ENCODE measurements at regions not wholly inside any gene's neighbourhood (a gene's known extent, or its start where the extent isn't known, plus 50 kb on each side); places are given as distances from the start of the nearest gene placed in this dataset.

GRCh38 chr5:82924226-82925060, 152.8 kb downstream of the TMEM167A start:
- Histone ChIP-seq H3K27ac (no peak overlapping the region), H3K27me3 (no peaks in the 10 kb centered on the region), H3K4me1 (no peaks in the 10 kb centered on the region), H3K4me3 (no peak overlapping the region), H3K9me3 (replicated peaks) (no peaks in the 10 kb centered on the region), H3K36me3 (no peaks in the 10 kb centered on the region)
- DNase-seq: no peak

DNA sequence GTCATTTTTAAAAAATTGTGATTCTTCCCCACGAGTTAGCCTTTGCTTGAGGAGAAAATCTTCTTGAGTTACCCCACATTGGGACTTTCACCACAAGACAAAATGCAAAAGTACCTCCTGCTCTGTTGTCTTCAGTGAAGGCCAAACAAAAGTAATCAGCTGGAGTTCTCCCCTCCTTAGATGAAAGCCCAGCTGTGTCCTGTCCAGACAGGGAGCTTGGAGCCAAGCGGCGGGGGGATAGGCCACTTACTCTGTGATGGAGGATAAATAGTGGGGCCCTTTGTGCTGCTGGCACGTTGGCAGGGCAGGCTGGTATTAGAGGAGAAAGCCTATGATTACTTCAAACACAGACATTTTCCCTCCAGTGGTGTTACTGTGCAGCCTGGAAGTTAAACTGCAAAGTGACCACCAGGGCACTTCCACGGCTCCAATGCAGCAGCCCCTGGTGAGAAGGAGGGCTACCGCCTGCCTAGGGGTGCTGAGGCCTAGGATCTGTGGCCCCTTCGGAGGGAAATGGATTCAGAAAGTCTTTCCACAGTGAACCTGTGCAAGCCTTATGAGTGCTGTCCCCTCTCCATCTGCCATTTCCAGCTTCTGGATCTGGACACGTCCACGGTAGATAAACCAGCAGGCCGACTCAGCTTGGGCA, 155.0 kb downstream of the TMEM167A start:
- Histone ChIP-seq H3K27ac (no peak overlapping the region), H3K4me1 (peaks cover 4% of the 10 kb centered on the region; the same call in 1 of the 2 replicates), H3K4me3 (no peak overlapping the region), H3K36me3 (no peaks in the 10 kb centered on the region), H3K27me3 (no peaks in the 10 kb centered on the region), H3K9me3 (replicated peaks) (no peaks in the 10 kb centered on the region)
- DNase-seq: no peak

DNA sequence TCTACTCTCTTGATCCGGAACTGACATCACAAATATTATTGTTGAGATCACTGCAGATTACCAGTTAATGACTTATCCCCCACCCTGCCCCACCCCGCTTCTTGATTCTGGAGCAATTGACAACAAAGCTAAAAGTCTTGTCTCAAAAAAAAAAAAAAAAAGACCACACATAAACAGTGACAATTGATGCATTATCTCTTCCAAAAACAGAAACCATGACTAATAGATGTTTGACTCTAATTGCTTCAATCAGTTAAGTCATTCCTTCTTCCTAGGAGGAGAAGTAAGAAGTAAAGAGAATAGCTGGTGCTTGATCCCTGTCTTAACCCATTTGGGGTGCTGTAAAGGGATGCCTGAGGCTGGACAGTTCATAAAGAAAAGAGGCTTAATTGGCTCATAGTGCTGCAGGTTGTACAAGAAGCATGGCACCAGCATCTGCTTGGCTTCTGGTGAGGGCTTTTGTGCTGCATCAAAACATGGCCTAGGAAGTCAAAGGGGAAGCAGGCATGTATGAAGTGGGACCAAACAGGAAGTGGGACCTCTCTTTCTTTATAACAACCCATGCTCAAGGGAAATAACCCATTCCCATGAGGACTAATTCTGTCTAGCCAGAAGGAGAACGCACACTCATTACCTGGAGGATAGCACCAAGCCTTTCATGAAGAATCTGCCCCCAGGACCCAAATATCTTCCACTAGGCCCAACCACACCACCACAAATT, 158.7 kb downstream of the TMEM167A start:
- H3K36me3 ChIP-seq: no peaks in the 10 kb centered on the region
- H3K27me3 ChIP-seq: no peaks in the 10 kb centered on the region
- peak in 1 of 2 experiments; percentile 28 for DNase-seq
- H3K9me3 ChIP-seq (replicated peaks): 0 out of 2 replicates have a peak, but pooled peaks cover 5% of the 10 kb centered on the region
- H3K27ac ChIP-seq: no peak overlapping the region
- H3K4me1 ChIP-seq: peaks cover 4% of the 10 kb centered on the region; the same call in 1 of the 2 replicates
- H3K4me3 ChIP-seq: no peak overlapping the region

DNA sequence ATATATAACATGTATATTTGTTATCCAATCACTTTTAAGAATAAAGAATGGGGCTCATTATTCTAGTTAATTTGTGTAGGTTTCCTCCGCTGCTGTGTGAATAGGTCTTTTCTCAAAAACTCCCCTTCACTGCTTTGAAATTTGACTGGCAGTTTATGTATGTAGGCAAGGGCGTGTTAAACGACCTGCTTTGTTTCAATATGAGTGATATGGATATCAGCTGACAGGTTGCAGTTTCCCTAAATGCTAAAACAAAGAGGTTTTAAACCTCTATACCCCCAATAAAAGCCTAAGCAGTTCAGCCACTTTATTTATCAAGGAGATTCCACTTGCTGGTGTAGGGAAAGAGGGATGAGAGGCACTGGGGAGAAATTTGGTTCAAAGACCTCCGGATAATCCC, 159.6 kb downstream of the TMEM167A start:
- Histone ChIP-seq H3K27ac (no peak overlapping the region), H3K4me1 (peaks cover 4% of the 10 kb centered on the region; the same call in 1 of the 2 replicates), H3K9me3 (replicated peaks) (0 out of 2 replicates have a peak, but pooled peaks cover 5% of the 10 kb centered on the region), H3K36me3 (no peaks in the 10 kb centered on the region), H3K27me3 (no peaks in the 10 kb centered on the region), H3K4me3 (no peak overlapping the region)
- no peak for DNase-seq

DNA sequence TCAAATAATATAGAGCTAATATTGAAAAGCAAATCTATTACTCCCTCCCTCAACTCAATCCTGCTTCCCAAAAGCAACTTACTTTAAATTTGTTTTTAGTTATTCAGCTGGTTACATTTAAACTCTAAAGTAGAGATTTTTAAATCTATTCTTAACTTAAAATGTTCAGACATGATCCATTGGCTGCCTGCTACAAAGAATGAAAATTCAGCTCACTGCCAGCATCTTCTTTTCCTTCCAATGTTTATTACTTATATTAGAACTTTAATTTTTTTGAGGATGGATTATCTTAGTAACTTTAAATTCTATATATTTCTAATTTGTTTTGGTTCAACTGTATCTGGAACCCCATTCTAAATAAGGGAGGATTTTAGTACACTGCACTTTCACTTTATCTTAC, 163.2 kb downstream of the TMEM167A start:
- no peak for DNase-seq
- no peak overlapping the region for H3K4me3 ChIP-seq
- no peaks in the 10 kb centered on the region for H3K27me3 ChIP-seq
- H3K36me3 ChIP-seq: no peaks in the 10 kb centered on the region
- no peak overlapping the region for H3K27ac ChIP-seq
- 0 out of 2 replicates have a peak, but pooled peaks cover 5% of the 10 kb centered on the region for H3K9me3 ChIP-seq (replicated peaks)
- peaks cover 6% of the 10 kb centered on the region; the same call in 1 of the 2 replicates for H3K4me1 ChIP-seq

GRCh38 chr5:82912462-82912861, 164.7 kb downstream of the TMEM167A start:
- Histone ChIP-seq H3K27me3 (no peaks in the 10 kb centered on the region), H3K36me3 (no peaks in the 10 kb centered on the region), H3K9me3 (replicated peaks) (0 out of 2 replicates have a peak, but pooled peaks cover 5% of the 10 kb centered on the region), H3K27ac (no peak overlapping the region), H3K4me1 (peaks cover 3% of the 10 kb centered on the region; the same call in 1 of the 2 replicates), H3K4me3 (no peak overlapping the region)
- DNase-seq: no peak

GRCh38 chr5:82911910-82912309, 165.3 kb downstream of the TMEM167A start:
- Histone ChIP-seq H3K4me1 (peaks cover 3% of the 10 kb centered on the region; the same call in 1 of the 2 replicates), H3K9me3 (replicated peaks) (0 out of 2 replicates have a peak, but pooled peaks cover 5% of the 10 kb centered on the region), H3K27ac (no peak overlapping the region), H3K36me3 (no peaks in the 10 kb centered on the region), H3K27me3 (no peaks in the 10 kb centered on the region), H3K4me3 (no peak overlapping the region)
- peak; percentile 47 to 56 for DNase-seq

GRCh38 chr5:82910905-82911304, 166.3 kb downstream of the TMEM167A start:
- Histone ChIP-seq H3K9me3 (replicated peaks) (0 out of 2 replicates have a peak, but pooled peaks cover under 1% of the 10 kb centered on the region), H3K4me3 (no peak overlapping the region), H3K27me3 (no peaks in the 10 kb centered on the region), H3K4me1 (peaks cover 3% of the 10 kb centered on the region; the same call in 1 of the 2 replicates), H3K36me3 (no peaks in the 10 kb centered on the region), H3K27ac (no peak overlapping the region)
- no peak for DNase-seq

GRCh38 chr5:82910491-82910890, 166.7 kb downstream of the TMEM167A start:
- no peaks in the 10 kb centered on the region for H3K9me3 ChIP-seq (replicated peaks)
- H3K4me1 ChIP-seq: peaks cover 3% of the 10 kb centered on the region; the same call in 1 of the 2 replicates
- H3K4me3 ChIP-seq: no peak overlapping the region
- no peaks in the 10 kb centered on the region for H3K36me3 ChIP-seq
- DNase-seq: no peak
- H3K27ac ChIP-seq: no peak overlapping the region
- no peaks in the 10 kb centered on the region for H3K27me3 ChIP-seq

DNA sequence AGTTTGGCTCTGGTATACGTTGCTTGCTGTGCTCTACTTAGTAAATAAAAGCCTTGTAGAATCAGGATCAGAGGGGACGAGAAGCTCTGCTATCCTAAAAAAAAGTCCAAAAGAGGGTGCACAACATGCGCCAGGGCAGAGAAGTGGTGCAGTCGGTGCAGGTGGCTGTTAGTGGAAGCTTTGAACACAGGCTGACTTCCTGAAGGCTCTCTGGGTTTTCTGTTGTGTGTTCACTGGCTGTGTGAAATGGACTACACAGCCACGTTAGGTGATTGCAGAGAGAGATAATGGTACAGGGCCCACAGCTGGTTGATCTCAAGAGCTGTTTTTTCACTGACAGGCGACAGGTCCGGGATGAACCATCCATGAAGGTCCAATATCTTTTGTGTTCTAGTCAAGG, 167.4 kb downstream of the TMEM167A start:
- Histone ChIP-seq H3K9me3 (replicated peaks) (no peaks in the 10 kb centered on the region), H3K4me3 (no peak overlapping the region), H3K4me1 (peaks cover 3% of the 10 kb centered on the region; the same call in 1 of the 2 replicates), H3K27me3 (no peaks in the 10 kb centered on the region), H3K27ac (no peak overlapping the region), H3K36me3 (no peaks in the 10 kb centered on the region)
- DNase-seq: no peak

DNA sequence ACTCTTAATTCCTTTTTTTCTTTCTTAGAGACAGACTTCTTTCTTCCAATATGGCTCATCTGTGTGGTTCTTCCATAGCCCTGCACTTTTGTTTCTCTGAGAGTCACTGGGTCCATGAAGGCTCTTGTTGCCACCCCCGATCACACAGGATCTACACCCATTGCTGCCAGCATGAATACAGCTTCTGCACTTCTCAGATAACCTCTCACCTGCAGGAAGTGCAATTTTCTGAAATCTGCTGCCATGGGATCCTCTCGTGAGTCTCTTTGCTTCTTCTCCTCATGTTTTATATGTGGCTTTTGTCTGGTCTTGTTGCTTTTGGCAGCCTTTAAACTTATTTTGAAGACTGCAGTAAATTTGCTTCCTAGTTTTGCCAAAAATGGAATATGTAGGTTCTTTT, 171.2 kb downstream of the TMEM167A start:
- Histone ChIP-seq H3K4me3 (no peak overlapping the region), H3K9me3 (replicated peaks) (peaks cover 5% of the 10 kb centered on the region; the same call in 1 of the 2 replicates), H3K4me1 (no peaks in the 10 kb centered on the region), H3K36me3 (no peaks in the 10 kb centered on the region), H3K27ac (no peak overlapping the region), H3K27me3 (no peaks in the 10 kb centered on the region)
- DNase-seq: no peak

DNA sequence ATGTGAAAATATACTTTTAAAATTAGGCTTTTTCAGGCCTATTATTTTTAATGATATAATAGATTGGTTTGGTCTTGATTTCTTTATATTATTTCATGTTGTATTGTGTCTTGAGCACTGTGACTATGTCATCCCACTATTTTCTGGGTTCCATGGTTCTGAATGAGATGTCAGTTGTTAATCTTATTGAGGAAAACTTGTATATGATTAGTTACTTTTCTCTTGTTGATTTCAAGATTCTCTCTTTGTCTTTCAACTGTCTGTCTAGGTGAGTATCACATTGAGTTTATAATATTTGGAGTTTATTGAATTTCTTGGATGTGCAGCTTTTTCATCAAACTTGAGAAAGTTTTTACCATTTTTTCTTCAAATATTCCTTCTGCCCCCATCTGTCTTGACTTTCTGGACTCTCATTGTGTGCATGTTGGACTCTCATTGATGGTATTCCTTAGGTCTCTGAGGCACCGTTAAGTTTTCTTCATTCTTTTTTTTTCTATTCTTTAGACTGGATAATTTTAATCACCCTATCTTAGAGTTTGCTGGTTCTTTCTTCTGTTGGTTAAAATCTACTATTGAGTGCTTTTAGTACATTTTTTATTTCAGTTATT, 175.8 kb downstream of the TMEM167A start:
- H3K4me3 ChIP-seq: no peak overlapping the region
- no peak overlapping the region for H3K27ac ChIP-seq
- no peaks in the 10 kb centered on the region for H3K4me1 ChIP-seq
- H3K9me3 ChIP-seq (replicated peaks): peaks cover 5% of the 10 kb centered on the region; the same call in 1 of the 2 replicates
- DNase-seq: peak in 1 of 2 experiments; percentile 6
- no peaks in the 10 kb centered on the region for H3K27me3 ChIP-seq
- no peaks in the 10 kb centered on the region for H3K36me3 ChIP-seq

- no peaks in the 10 kb centered on the region; the same call in 1 of the 2 replicates for H3K9me3 ChIP-seq (replicated peaks)
- H3K4me3 ChIP-seq: no peak overlapping the region
- H3K27me3 ChIP-seq: no peaks in the 10 kb centered on the region; the same call in 1 of the 2 replicates
- no peak for DNase-seq
- H3K4me1 ChIP-seq: no peaks in the 10 kb centered on the region
- H3K27ac ChIP-seq: no peak overlapping the region
- H3K36me3 ChIP-seq: no peaks in the 10 kb centered on the region
These were observed 182.5 kb downstream of the TMEM167A start for GRCh38 chr5:82894716-82895115.

DNA sequence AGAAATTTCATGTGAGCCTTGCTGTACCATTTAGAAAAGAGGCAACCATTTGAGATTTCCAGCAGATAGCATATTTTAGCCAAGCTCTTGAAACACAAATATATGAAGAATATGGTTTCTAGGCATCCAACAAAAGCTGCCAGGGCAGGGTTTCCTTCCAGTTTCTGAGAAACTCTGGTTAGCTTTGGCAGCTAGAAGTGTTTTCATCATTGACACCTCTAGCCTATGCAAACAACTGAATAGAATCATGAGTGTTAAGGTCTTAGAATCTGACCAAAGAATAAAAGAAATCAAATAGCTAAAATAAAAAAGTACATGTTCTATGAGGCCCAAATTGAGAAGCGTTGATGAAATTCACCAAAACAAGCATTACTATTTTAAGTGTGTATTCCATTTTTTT, 188.1 kb downstream of the TMEM167A start:
- Histone ChIP-seq H3K36me3 (no peaks in the 10 kb centered on the region), H3K27ac (no peak overlapping the region), H3K4me3 (no peak overlapping the region), H3K4me1 (no peaks in the 10 kb centered on the region), H3K27me3 (no peaks in the 10 kb centered on the region; the same call in 1 of the 2 replicates), H3K9me3 (replicated peaks) (no peaks in the 10 kb centered on the region; the same call in 1 of the 2 replicates)
- no peak for DNase-seq

Measured in SJCRH30 (cell line).